Activated CD4-positive, CD25-positive, alpha-beta regulatory T cell treated with anti-CD3 and anti-CD28 coated beads, Interleukin-2, amount 50 U/mL, for 24 hours (primary cell): ENCODE measurements at regions not wholly inside any gene's neighbourhood (a gene's known extent, or its start where the extent isn't known, plus 50 kb on each side); places are given as distances from the start of the nearest gene placed in this dataset.

Experiments
- ATAC-seq, 2 donors: fragments of 150-1000 bp; cut with Tn5 transposase; one replicate each; pipeline ENCODE4 v1.10.0; 2021; ENCODE audit warnings: mild to moderate bottlenecking in 1 of 2, moderate library complexity in 1 of 2

GRCh38 chr3:176526225-176526624 lies 671.1 kb downstream of the TBL1XR1 start:
- no peak for ATAC-seq

- no peak for ATAC-seq
Observed at GRCh38 chr3:176523114-176523513, 674.2 kb downstream of the TBL1XR1 start.

- ATAC-seq, result no peak
Observed at GRCh38 chr3:176522436-176522835, 674.8 kb downstream of the TBL1XR1 start.

GRCh38 chr3:176521531-176522175 lies 675.6 kb downstream of the TBL1XR1 start:
- no peak for ATAC-seq

GRCh38 chr3:176514297-176514696 lies 683.0 kb downstream of the TBL1XR1 start:
- no peak for ATAC-seq

GRCh38 chr3:176513604-176514003 lies 683.7 kb downstream of the TBL1XR1 start:
- no peak for ATAC-seq

- ATAC-seq, result no peak
Observed at GRCh38 chr3:176512037-176512436, 685.2 kb downstream of the TBL1XR1 start.

- ATAC-seq, result no peak
Observed at GRCh38 chr3:176510097-176510496, 687.2 kb downstream of the TBL1XR1 start.

- ATAC-seq, result no peak
Observed at GRCh38 chr3:176505878-176506621, 691.2 kb downstream of the TBL1XR1 start.

GRCh38 chr3:176491084-176491483 lies 706.2 kb downstream of the TBL1XR1 start:
- ATAC-seq, result no peak

- no peak for ATAC-seq
Observed at GRCh38 chr3:176490357-176490756, 706.9 kb downstream of the TBL1XR1 start.

GRCh38 chr3:176479248-176479647 lies 718.0 kb downstream of the TBL1XR1 start:
- no peak for ATAC-seq

GRCh38 chr3:176469694-176470205 lies 727.5 kb downstream of the TBL1XR1 start:
- no peak for ATAC-seq

GRCh38 chr3:176463610-176464009 lies 733.7 kb downstream of the TBL1XR1 start:
- no peak for ATAC-seq

GRCh38 chr3:176447369-176447768 lies 749.9 kb downstream of the TBL1XR1 start:
- no peak for ATAC-seq

GRCh38 chr3:176442326-176442725 lies 755.0 kb downstream of the TBL1XR1 start:
- no peak for ATAC-seq

- no peak for ATAC-seq
Observed at GRCh38 chr3:176439729-176440128, 757.6 kb downstream of the TBL1XR1 start.

- no peak for ATAC-seq
Observed at GRCh38 chr3:176431991-176432390, 765.3 kb downstream of the TBL1XR1 start.

- ATAC-seq, result no peak
Observed at GRCh38 chr3:176431038-176431418, 766.3 kb downstream of the TBL1XR1 start.

GRCh38 chr3:176430244-176431037 lies 766.8 kb downstream of the TBL1XR1 start:
- ATAC-seq, result no peak

GRCh38 chr3:176428552-176428951 lies 768.7 kb downstream of the TBL1XR1 start:
- ATAC-seq, result no peak

- no peak for ATAC-seq
Observed at GRCh38 chr3:176426371-176426770, 770.9 kb downstream of the TBL1XR1 start.

- no peak for ATAC-seq
Observed at GRCh38 chr3:176416870-176417269, 780.4 kb downstream of the TBL1XR1 start.
